ENCODE measurements at regions not wholly inside any gene's neighbourhood (a gene's known extent, or its start where the extent isn't known, plus 50 kb on each side); places are given as distances from the start of the nearest gene placed in this dataset.
A peak's percentile ranks its signal among the peaks of the same experiment; 100 is the strongest.
"Not testable (repeated sequence)": the region's sequence is repeated elsewhere in the genome, so short reads cannot be mapped to it uniquely, and the experiment has no call there.

DNA sequence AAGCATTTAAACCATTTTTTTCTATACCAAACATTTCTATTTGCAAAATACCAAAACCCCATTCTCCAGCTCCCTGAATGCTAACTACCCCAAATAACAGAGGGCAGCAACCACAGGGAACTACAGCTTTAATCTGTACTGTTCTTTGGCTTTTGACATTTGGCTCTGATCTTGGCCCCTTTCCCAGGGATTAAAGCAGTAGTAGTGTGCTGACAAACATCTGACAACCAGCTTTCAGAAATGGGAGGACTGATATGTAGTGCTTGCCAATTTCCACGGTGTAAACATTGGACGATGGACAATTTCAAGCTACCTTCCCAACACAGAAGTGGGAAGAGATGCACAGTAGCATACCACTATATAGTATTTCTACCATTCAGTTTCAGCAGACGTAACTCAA lies 88.4 kb upstream of the TEAD1 start:
- DNase-seq = no peak

DNA sequence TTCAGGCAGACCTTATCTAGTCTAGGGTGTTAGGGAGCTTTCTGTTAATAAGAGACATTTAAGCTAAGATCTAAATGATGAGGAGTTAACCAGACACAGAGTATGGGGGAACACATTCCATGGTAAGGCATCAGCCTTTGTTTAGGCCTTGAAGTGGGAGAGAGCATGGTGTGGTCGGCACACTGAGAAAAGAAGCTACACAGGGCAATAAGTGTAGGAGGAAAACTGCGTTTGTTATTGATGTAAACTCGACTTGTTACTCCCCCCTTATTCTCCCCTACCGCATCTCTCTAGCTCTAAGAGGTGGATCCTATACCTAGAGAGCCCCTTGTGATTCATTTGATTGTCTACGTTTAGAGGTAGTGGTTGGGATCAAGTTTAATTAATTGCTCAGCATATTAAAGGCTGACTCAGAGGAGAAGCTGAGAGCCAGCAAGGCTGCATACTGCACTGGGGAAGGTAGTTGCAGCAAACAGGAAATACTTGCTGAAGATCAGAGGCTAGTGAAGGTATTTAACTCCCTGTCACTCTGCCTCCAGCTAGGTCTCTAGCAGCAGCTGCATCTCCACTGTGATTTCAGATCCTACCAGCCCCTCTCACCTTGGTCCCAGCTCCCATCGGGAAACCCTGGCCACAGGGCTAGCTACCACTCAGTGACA lies 86.8 kb upstream of the TEAD1 start:
- DNase-seq = no peak

DNA sequence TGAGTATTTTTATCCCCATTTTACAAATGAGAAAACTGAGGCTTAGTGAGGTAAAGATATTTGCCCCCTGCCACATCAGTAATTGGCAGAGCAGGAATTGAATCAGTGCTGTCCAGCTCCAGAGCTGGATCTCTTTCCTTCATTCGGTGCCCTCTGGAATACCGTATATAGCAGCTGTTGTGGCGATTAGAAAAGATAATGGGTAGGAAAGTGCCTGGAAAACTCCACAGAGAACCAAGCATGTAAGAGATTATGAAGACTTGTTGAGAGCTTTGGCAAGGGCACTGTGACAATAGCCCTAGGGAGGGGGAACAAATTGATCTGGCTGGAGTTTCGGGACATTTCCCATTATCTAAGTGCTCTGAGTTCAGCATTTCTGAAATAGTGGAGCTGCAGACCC lies 82.5 kb upstream of the TEAD1 start:
- no peak for DNase-seq

GRCh38 chr11:12592283-12592682 lies 81.9 kb upstream of the TEAD1 start:
- DNase-seq = no peak

- DNase-seq = not testable (repeated sequence)
Observed at GRCh38 chr11:12595089-12595847, 79.0 kb upstream of the TEAD1 start.

GRCh38 chr11:12598330-12599256 lies 75.6 kb upstream of the TEAD1 start:
- no peak for DNase-seq

GRCh38 chr11:12599408-12600143 lies 74.6 kb upstream of the TEAD1 start:
- peak; percentile 56 for DNase-seq

DNA sequence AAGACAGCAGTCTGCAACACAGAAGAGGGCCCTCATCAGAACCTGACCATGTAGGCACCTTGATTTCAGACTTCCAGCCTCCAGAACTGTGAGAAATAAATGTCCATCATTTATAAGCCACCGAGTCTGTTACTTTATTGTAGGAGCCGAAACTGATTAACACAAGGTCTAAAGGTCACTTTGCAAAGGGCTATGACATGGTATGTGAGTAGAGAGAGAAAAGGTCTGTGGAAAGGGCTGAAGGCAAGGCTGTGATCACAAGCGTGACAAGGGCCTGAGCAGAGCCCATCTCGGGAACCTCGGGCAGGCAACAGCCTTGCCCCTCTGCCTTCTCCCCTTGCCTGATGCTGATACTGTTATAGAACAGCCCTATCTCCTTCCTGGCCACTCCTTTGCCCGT lies 73.4 kb upstream of the TEAD1 start:
- no peak for DNase-seq

DNA sequence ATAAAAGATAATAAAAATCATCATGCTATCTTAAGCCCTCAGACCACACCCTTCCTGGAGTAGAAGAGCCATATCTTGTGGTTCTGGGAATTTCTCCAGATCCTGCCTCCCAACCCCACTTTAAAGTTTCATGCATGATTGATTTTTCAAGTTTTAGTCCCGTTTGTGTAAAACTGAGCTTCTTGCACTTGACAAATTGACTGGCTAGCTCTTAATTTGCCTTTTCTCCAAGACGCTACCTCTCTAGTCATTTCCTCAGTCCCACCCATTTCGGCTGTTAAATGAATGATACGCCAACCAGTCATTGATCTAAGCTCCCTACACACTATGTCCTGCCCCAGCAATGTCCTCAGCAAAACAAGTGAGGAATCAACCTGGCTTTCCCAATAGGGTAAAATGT lies 71.8 kb upstream of the TEAD1 start:
- no peak for DNase-seq

GRCh38 chr11:12603143-12604088 lies 70.8 kb upstream of the TEAD1 start:
- DNase-seq = no peak

- DNase-seq = no peak
Observed at GRCh38 chr11:12604557-12605153, 69.6 kb upstream of the TEAD1 start.

- DNase-seq = no peak
Observed at GRCh38 chr11:12606597-12606996, 67.6 kb upstream of the TEAD1 start.

GRCh38 chr11:12608678-12609077 lies 65.5 kb upstream of the TEAD1 start:
- DNase-seq = not testable (repeated sequence)

DNA sequence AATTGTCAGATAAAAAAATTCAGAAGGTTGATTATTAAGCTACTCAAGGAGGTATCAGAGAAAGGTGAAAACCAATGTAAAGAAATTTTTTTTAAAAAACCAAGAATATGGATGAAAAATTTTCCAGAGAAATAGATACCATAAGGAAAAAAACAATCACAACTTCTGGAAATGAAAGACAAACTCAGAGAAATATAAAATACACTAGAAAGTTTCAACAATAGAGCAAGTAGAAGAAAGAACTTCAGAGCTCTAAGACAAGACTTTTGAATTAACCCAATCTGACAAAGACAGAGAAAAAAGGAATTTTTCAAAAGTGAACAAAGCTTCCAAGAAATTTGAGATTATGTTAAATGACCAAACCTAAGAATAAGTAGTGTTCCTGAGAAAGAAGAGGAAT lies 62.9 kb upstream of the TEAD1 start:
- DNase-seq = no peak

DNA sequence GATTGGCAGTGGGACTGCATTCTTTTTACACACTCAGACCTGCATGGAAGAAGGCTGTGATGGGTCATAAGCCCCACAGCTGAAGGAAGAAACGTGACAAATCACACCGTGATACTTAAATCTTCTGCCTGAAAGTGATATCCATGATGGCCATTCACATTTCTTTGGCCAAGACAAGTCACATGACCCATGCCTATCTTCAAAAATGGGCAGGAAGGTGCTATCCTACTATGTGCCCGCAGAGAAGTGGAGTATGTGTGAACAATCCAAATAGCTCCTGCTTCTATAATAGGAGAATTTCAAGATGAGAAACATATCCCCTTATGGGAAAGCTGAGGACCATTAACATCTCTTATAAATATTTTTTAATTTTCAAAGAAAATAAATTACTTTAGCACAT lies 56.6 kb upstream of the TEAD1 start:
- no peak for DNase-seq

GRCh38 chr11:12618743-12619540 lies 55.3 kb upstream of the TEAD1 start:
- no peak for DNase-seq

DNA sequence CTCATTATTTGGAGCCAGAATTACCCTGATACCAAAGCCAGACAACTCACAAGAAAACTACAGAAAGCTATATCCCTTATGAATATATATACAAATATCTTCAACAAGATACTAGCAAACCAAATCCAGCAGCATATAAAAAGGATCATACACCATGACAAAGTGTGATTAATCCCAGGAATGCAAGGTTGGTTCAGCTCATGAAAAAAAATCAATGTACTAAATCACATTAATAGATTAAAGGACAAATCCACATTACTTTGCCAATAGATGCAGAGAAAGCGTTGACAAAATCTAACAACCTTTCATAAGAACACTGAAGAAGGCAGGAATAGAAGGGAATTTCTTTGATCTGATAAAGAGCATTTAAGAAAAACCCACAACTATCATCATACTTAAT lies 50.4 kb upstream of the TEAD1 start:
- DNase-seq = no peak
